IMR-90 (cell line): ENCODE measurements at regions not wholly inside any gene's neighbourhood (a gene's known extent, or its start where the extent isn't known, plus 50 kb on each side); places are given as distances from the start of the nearest gene placed in this dataset.

ENCODE experiments used
- ATAC-seq: fragments of 200-7000 bp; cut with Tn5 transposase; 2 replicates; pipeline ENCODE4 v1.9.1; 2020; ENCODE audit warnings: low read depth, mild to moderate bottlenecking, moderate library complexity
- BruUV-seq: library from RNA; stranded (reverse); fragments of 400-500 nt; replicated peaks from 2 replicates; lab custom pipeline; 2021; lab: Mats Ljungman, UMichigan
- CTCF ChIA-PET: fragments of 300-600 bp; formaldehyde crosslinking; extraction: SDS; loops from one replicate; lab custom pipeline; 2021; ENCODE audit warnings: antibody characterized with exemption; lab: Yijun Ruan, JAX
- POLR2A ChIA-PET: fragments of 300-600 bp; sonication (Branson Sonifier 250); formaldehyde crosslinking; loops from one replicate; lab custom pipeline; 2022; ENCODE audit warnings: antibody characterized with exemption; ENCODE audit not compliant: unreplicated experiment; lab: Charles Lee
- DNase-seq: peaks from one replicate; pipeline ENCODE4 v3.0.0; 2013
- H2AFZ ChIP-seq: replicated peaks from 2 replicates; pipeline ENCODE3; 2013; ENCODE audit warnings: low read length, mild to moderate bottlenecking; ENCODE audit not compliant: poor library complexity
- H2AK5ac ChIP-seq: 2 replicates; pipeline ENCODE4 v1.6.1; 2013; ENCODE audit warnings: low read depth, low read length, inconsistent platforms
- H2AK9ac ChIP-seq: replicated peaks from 2 replicates; pipeline ENCODE3; 2013; ENCODE audit warnings: mild to moderate bottlenecking, low read depth, low read length, moderate library complexity; ENCODE audit not compliant: poor library complexity
- H2BK120ac ChIP-seq: 2 replicates; pipeline ENCODE4 v1.6.1; 2013; ENCODE audit warnings: low read depth, low read length, inconsistent platforms
- H2BK15ac ChIP-seq: 3 replicates; pipeline ENCODE4 v1.6.1; 2013; ENCODE audit warnings: low read depth, low read length, inconsistent platforms
- H2BK20ac ChIP-seq: 2 replicates; pipeline ENCODE4 v1.6.1; 2013; ENCODE audit warnings: low read depth, mild to moderate bottlenecking, inconsistent platforms, low read length, moderate library complexity
- H2BK5ac ChIP-seq: 2 replicates; pipeline ENCODE4 v1.6.1; 2013; ENCODE audit warnings: mild to moderate bottlenecking, low read depth, low read length, inconsistent platforms; ENCODE audit not compliant: poor library complexity, severe bottlenecking
- H3K14ac ChIP-seq: replicated peaks from 2 replicates; pipeline ENCODE4 v1.6.1; 2013; ENCODE audit warnings: low read depth, low read length, inconsistent platforms
- H3K18ac ChIP-seq: 2 replicates; pipeline ENCODE4 v1.6.1; 2013; ENCODE audit warnings: low read depth, low read length, control low read depth
- H3K23ac ChIP-seq: 2 replicates; pipeline ENCODE4 v1.6.1; 2013; ENCODE audit warnings: low read depth, low read length, inconsistent platforms
- H3K27ac ChIP-seq: 2 replicates; pipeline ENCODE4 v1.5.1; 2013; ENCODE audit warnings: mild to moderate bottlenecking, control low read depth, low read length; ENCODE audit not compliant: insufficient read depth
- H3K27me3 ChIP-seq: 2 replicates; pipeline ENCODE4 v1.6.1; 2013; ENCODE audit warnings: low read length; ENCODE audit not compliant: control insufficient read depth, insufficient read depth
- H3K36me3 ChIP-seq: 2 replicates; pipeline ENCODE4 v1.6.1; 2013; ENCODE audit warnings: low read length, mixed read lengths; ENCODE audit not compliant: control insufficient read depth, insufficient read depth
- H3K4ac ChIP-seq: 2 replicates; pipeline ENCODE4 v1.6.1; 2013; ENCODE audit warnings: low read depth, low read length, inconsistent platforms
- H3K4me1 ChIP-seq: 2 replicates; pipeline ENCODE4 v1.6.1; 2013; ENCODE audit warnings: low read length, mixed read lengths; ENCODE audit not compliant: control insufficient read depth, insufficient read depth
- H3K4me2 ChIP-seq: 2 replicates; pipeline ENCODE4 v1.6.1; 2013; ENCODE audit warnings: low read depth, mild to moderate bottlenecking, control low read depth, low read length, moderate library complexity
- H3K4me3 ChIP-seq: 2 replicates; pipeline ENCODE4 v1.5.1; 2013; ENCODE audit warnings: low read depth, mild to moderate bottlenecking, control low read depth, low read length, moderate library complexity; ENCODE audit not compliant: insufficient read depth
- H3K56ac ChIP-seq: 2 replicates; pipeline ENCODE4 v1.6.1; 2013; ENCODE audit warnings: low read length, inconsistent platforms; ENCODE audit not compliant: insufficient read depth; ENCODE audit errors: extremely low read depth
- H3K79me1 ChIP-seq, 2 experiments: 2 replicates each; pipeline ENCODE4 v1.6.1; 2013; ENCODE audit warnings: low read length in 2 of 2, inconsistent platforms in 1 of 2, low read depth in 1 of 2
- H3K9ac ChIP-seq: 2 replicates; pipeline ENCODE4 v1.6.1; 2013; ENCODE audit warnings: low read depth, low read length, control low read depth
- H3K9me1 ChIP-seq: 2 replicates; pipeline ENCODE4 v1.6.1; 2013; ENCODE audit warnings: low read length, inconsistent platforms; ENCODE audit not compliant: insufficient read depth
- H3K9me3 ChIP-seq: 2 replicates; pipeline ENCODE4 v1.6.1; 2013; ENCODE audit warnings: low read length; ENCODE audit not compliant: control insufficient read depth, insufficient read depth
- H4K20me1 ChIP-seq: 2 replicates; pipeline ENCODE4 v1.6.1; 2013; ENCODE audit warnings: low read length, inconsistent platforms; ENCODE audit not compliant: insufficient read depth
- H4K5ac ChIP-seq: 2 replicates; pipeline ENCODE4 v1.6.1; 2013; ENCODE audit warnings: mild to moderate bottlenecking, low read depth, low read length, control low read depth
- H4K8ac ChIP-seq, 2 experiments: 2 replicates each; pipeline ENCODE4 v1.6.1; 2013; ENCODE audit warnings: low read depth in 2 of 2, low read length in 2 of 2, control low read depth in 1 of 2, inconsistent platforms in 1 of 2
- H4K91ac ChIP-seq: 2 replicates; pipeline ENCODE4 v1.6.1; 2013; ENCODE audit warnings: low read depth, low read length, inconsistent platforms; ENCODE audit not compliant: insufficient read depth
- BHLHE40 ChIP-seq: fragments of 150-350 bp; IDR thresholded peaks from 2 replicates; pipeline ENCODE4 v1.6.1; 2016; ENCODE audit warnings: mild to moderate bottlenecking, low read depth, low read length
- CEBPB ChIP-seq: IDR thresholded peaks from 2 replicates; pipeline ENCODE4 v1.6.1; 2012; ENCODE audit warnings: low read depth, low read length, improper control_type of control experiment
- CTCF ChIP-seq: conservative IDR thresholded peaks from 2 replicates; pipeline ENCODE4 v1.5.1; 2012; ENCODE audit warnings: mild to moderate bottlenecking, low read depth, low read length, improper control_type of control experiment
- FOS ChIP-seq: fragments of 150-350 bp; IDR thresholded peaks from 2 replicates; pipeline ENCODE4 v1.6.1; 2016; ENCODE audit warnings: low read depth, low read length
- MAFK ChIP-seq: IDR thresholded peaks from 2 replicates; pipeline ENCODE4 v1.6.1; 2012; ENCODE audit warnings: low read depth, low read length, improper control_type of control experiment
- POLR2A ChIP-seq: IDR thresholded peaks from 2 replicates; pipeline ENCODE4 v1.6.1; 2012; ENCODE audit warnings: mild to moderate bottlenecking, low read depth, low read length
- RAD21 ChIP-seq: IDR thresholded peaks from 2 replicates; pipeline ENCODE4 v1.6.1; 2012; ENCODE audit warnings: low read length, improper control_type of control experiment
- SMC3 ChIP-seq: fragments of 150-350 bp; IDR thresholded peaks from 2 replicates; pipeline ENCODE4 v1.6.1; 2016; ENCODE audit warnings: low read depth, mild to moderate bottlenecking, antibody characterized with exemption, low read length, moderate library complexity
- USF2 ChIP-seq: fragments of 150-350 bp; IDR thresholded peaks from 2 replicates; pipeline ENCODE4 v1.6.1; 2017; ENCODE audit warnings: mild to moderate bottlenecking, antibody characterized with exemption, low read length, low read depth
- WGBS, 2 experiments: methylation state at CpG; one replicate each; pipeline versions ENCODE4 v1.1.5 to v1.1.7; 2013; ENCODE audit warnings: missing lambda C conversion rate in 2 of 2; ENCODE audit not compliant: insufficient read length in 1 of 2; ENCODE audit errors: extremely low coverage in 2 of 2; 5-methylcytosine and 5-hydroxymethylcytosine counted together
- dilution Hi-C: fragments of 300-500 bp; cut with HindIII; formaldehyde crosslinking; loops from one replicate; pipeline ENCODE4 v1.14.3; 2018; ENCODE audit warnings: low sequenced_read_pairs; ENCODE audit not compliant: unreplicated experiment
- in situ Hi-C: fragments of 300-500 bp; cut with MboI; formaldehyde crosslinking; loops from 3 replicates; pipeline ENCODE4 v1.14.3; 2019; ENCODE audit warnings: low sequenced_read_pairs, inconsistent platforms, mixed read lengths
- intact Hi-C: fragments of 100-400 bp; cut with micrococcal nuclease; formaldehyde crosslinking; loops from 2 replicates; pipeline ENCODE4 v1.10.0; 2022

- no peak overlapping the region for H3K56ac ChIP-seq
- H2AK5ac ChIP-seq: no peak overlapping the region
- H2AK9ac ChIP-seq: no peak overlapping the region
- no peak overlapping the region for H3K27ac ChIP-seq
- H3K4me2 ChIP-seq: no peak overlapping the region
- H2BK15ac ChIP-seq: no peak overlapping the region
- no peaks in the 10 kb centered on the region for H3K9me3 ChIP-seq
- H3K18ac ChIP-seq: no peak overlapping the region
- H2BK120ac ChIP-seq: no peak overlapping the region
- CTCF ChIA-PET: no interaction called here
- no peaks in the 10 kb centered on the region for H3K4me1 ChIP-seq
- H3K14ac ChIP-seq: no peak overlapping the region
- ATAC-seq: no peak
- H3K36me3 ChIP-seq: no peaks in the 10 kb centered on the region
- no peak overlapping the region for H2AFZ ChIP-seq
- no TSS peak for BruUV-seq
- no peaks in the 10 kb centered on the region for H3K27me3 ChIP-seq
- H4K20me1 ChIP-seq: no peaks in the 10 kb centered on the region
- no peaks in the 10 kb centered on the region for H3K79me1 ChIP-seq
- POLR2A ChIA-PET: no interaction called here
- no CpG with 5 or more reads among the region's 1 CpG for WGBS, 2 experiments
- in situ Hi-C loops: loop anchor here (25.0 kb wide), 1 partner anchor 1140 kb away; no protein-coding TSS in a partner anchor
- H4K8ac ChIP-seq: no peak overlapping the region
- H3K9ac ChIP-seq: no peak overlapping the region
- intact Hi-C loops: no loop called here
- TF ChIP-seq MAFK (no peak), CEBPB (no peak), USF2 (no peak), POLR2A (no peak), FOS (no peak), RAD21 (no peak), SMC3 (no peak), BHLHE40 (no peak), CTCF (no peak)
- no peak overlapping the region for H4K91ac ChIP-seq
- no peak overlapping the region for H4K5ac ChIP-seq
- no peak overlapping the region for H3K23ac ChIP-seq
- no peak for DNase-seq
- no peaks in the 10 kb centered on the region for H3K9me1 ChIP-seq
- H3K4me3 ChIP-seq: no peak overlapping the region
- H2BK5ac ChIP-seq: no peak overlapping the region
- H2BK20ac ChIP-seq: no peak overlapping the region
- dilution Hi-C loops: no loop called here
- no peak overlapping the region for H3K4ac ChIP-seq
Measured at GRCh38 chr11:37647767-37648166, 1049.7 kb upstream of the RAG2 start.
